Nephron (organoid): ENCODE measurements at regions not wholly inside any gene's neighbourhood (a gene's known extent, or its start where the extent isn't known, plus 50 kb on each side); places are given as distances from the start of the nearest gene placed in this dataset.
A peak's percentile ranks its signal among the peaks of the same experiment; 100 is the strongest.

Source experiments
- H3K27ac Mint-ChIP-seq, 3 experiments: 2 replicates each; pipeline ENCODE4 v1.8.0; 2020; ENCODE audit warnings: mixed read lengths in 3 of 3, mild to moderate bottlenecking in 2 of 3, moderate library complexity in 1 of 3
- H3K27me3 Mint-ChIP-seq: 2 replicates; pipeline ENCODE4 v1.8.0; 2021; ENCODE audit warnings: low read depth, mild to moderate bottlenecking, moderate library complexity, mixed read lengths
- H3K36me3 Mint-ChIP-seq: 2 replicates; pipeline ENCODE4 v1.8.0; 2020; ENCODE audit warnings: low read depth, mixed read lengths
- H3K4me1 Mint-ChIP-seq: 2 replicates; pipeline ENCODE4 v1.8.0; 2020; ENCODE audit warnings: mixed read lengths
- H3K4me3 Mint-ChIP-seq, 3 experiments: 2 replicates each; pipeline ENCODE4 v1.8.0; 2020; ENCODE audit warnings: mild to moderate bottlenecking in 3 of 3, mixed read lengths in 3 of 3, moderate library complexity in 2 of 3
- H3K9me3 Mint-ChIP-seq: 2 replicates; pipeline ENCODE4 v1.8.0; 2020; ENCODE audit warnings: mixed read lengths
- CTCF ChIP-seq, 3 experiments: fragments of 200-600 bp; sonication (generic); IDR thresholded peaks; one replicate each; pipeline ENCODE4 v1.5.0; 2021; ENCODE audit warnings: antibody characterized with exemption in 3 of 3; ENCODE audit not compliant: unreplicated experiment in 3 of 3

- Mint-ChIP-seq H3K4me1 (peaks cover 17% of the 10 kb centered on the region), H3K36me3 (no peaks in the 10 kb centered on the region), H3K27me3 (peaks cover 8% of the 10 kb centered on the region), H3K4me3 (peak overlapping the region in 1 of 3 experiments; percentile 23), H3K9me3 (no peaks in the 10 kb centered on the region), H3K27ac (peak overlapping the region in 2 of 3 experiments; percentile 64 to 73)
- TF ChIP-seq CTCF (IDR thresholded peaks at IDR 0.05; ENCODE audit: unreplicated experiment in 3 of 3) = no peak
Observed at GRCh38 chr6:163872335-163872734, 457.8 kb downstream of the QKI start.

GRCh38 chr6:163871616-163872015, 457.1 kb downstream of the QKI start:
- peaks cover 21% of the 10 kb centered on the region for H3K4me1 Mint-ChIP-seq
- H3K4me3 Mint-ChIP-seq = no peak overlapping the region
- peaks cover 14% of the 10 kb centered on the region for H3K27me3 Mint-ChIP-seq
- H3K9me3 Mint-ChIP-seq = no peaks in the 10 kb centered on the region
- TF ChIP-seq CTCF (IDR thresholded peaks at IDR 0.05; ENCODE audit: unreplicated experiment in 3 of 3) = no peak
- no peaks in the 10 kb centered on the region for H3K36me3 Mint-ChIP-seq
- H3K27ac Mint-ChIP-seq = no peak overlapping the region

GRCh38 chr6:163867518-163868292, 453.2 kb downstream of the QKI start:
- Mint-ChIP-seq H3K27ac (no peak overlapping the region), H3K9me3 (no peaks in the 10 kb centered on the region), H3K36me3 (no peaks in the 10 kb centered on the region), H3K4me3 (no peak overlapping the region), H3K27me3 (peaks cover 15% of the 10 kb centered on the region), H3K4me1 (peaks cover 13% of the 10 kb centered on the region)
- no peak for TF ChIP-seq CTCF (IDR thresholded peaks at IDR 0.05; ENCODE audit: unreplicated experiment in 3 of 3)

- Mint-ChIP-seq H3K4me3 (no peak overlapping the region), H3K36me3 (no peaks in the 10 kb centered on the region), H3K27ac (no peak overlapping the region), H3K27me3 (peaks cover 23% of the 10 kb centered on the region), H3K9me3 (no peaks in the 10 kb centered on the region), H3K4me1 (peaks cover 5% of the 10 kb centered on the region)
- TF ChIP-seq CTCF (IDR thresholded peaks at IDR 0.05; ENCODE audit: unreplicated experiment in 3 of 3) = no peak
Observed at GRCh38 chr6:163866192-163866591, 451.7 kb downstream of the QKI start.

- no peak overlapping the region for H3K27ac Mint-ChIP-seq
- H3K36me3 Mint-ChIP-seq = no peaks in the 10 kb centered on the region
- TF ChIP-seq CTCF (IDR thresholded peaks at IDR 0.05; ENCODE audit: unreplicated experiment in 3 of 3) = no peak
- peaks cover 5% of the 10 kb centered on the region for H3K4me1 Mint-ChIP-seq
- H3K9me3 Mint-ChIP-seq = no peaks in the 10 kb centered on the region
- H3K4me3 Mint-ChIP-seq = no peak overlapping the region
- H3K27me3 Mint-ChIP-seq = peaks cover 29% of the 10 kb centered on the region
Observed at GRCh38 chr6:163863565-163863964, 449.0 kb downstream of the QKI start.

- no peaks in the 10 kb centered on the region for H3K9me3 Mint-ChIP-seq
- TF ChIP-seq CTCF (IDR thresholded peaks at IDR 0.05; ENCODE audit: unreplicated experiment in 3 of 3) = no peak
- H3K4me3 Mint-ChIP-seq = no peak overlapping the region
- H3K27ac Mint-ChIP-seq = no peak overlapping the region
- H3K4me1 Mint-ChIP-seq = peaks cover 5% of the 10 kb centered on the region
- peaks cover 32% of the 10 kb centered on the region for H3K27me3 Mint-ChIP-seq
- no peaks in the 10 kb centered on the region for H3K36me3 Mint-ChIP-seq
Observed at GRCh38 chr6:163862701-163863100, 448.2 kb downstream of the QKI start.
